Osteocyte (in vitro differentiated cells): ENCODE measurements at regions not wholly inside any gene's neighbourhood (a gene's known extent, or its start where the extent isn't known, plus 50 kb on each side); places are given as distances from the start of the nearest gene placed in this dataset.
"Not testable (repeated sequence)": the region's sequence is repeated elsewhere in the genome, so short reads cannot be mapped to it uniquely, and the experiment has no call there.

ENCODE experiments used
- DNase-seq: peaks from one replicate; pipeline ENCODE4 v3.0.0; 2021; ENCODE audit warnings: mixed read lengths; ENCODE audit not compliant: unreplicated experiment; ENCODE audit errors: extremely low spot score
- H3K27ac Mint-ChIP-seq: one replicate; pipeline ENCODE4 v1.8.0; 2021; ENCODE audit warnings: mild to moderate bottlenecking, mixed read lengths; ENCODE audit not compliant: unreplicated experiment
- H3K27me3 Mint-ChIP-seq: one replicate; pipeline ENCODE4 v1.8.0; 2021; ENCODE audit warnings: mixed read lengths; ENCODE audit not compliant: unreplicated experiment
- H3K36me3 Mint-ChIP-seq: one replicate; pipeline ENCODE4 v1.8.0; 2021; ENCODE audit warnings: mixed read lengths; ENCODE audit not compliant: unreplicated experiment
- H3K4me1 Mint-ChIP-seq: one replicate; pipeline ENCODE4 v1.8.0; 2021; ENCODE audit warnings: mixed read lengths; ENCODE audit not compliant: unreplicated experiment
- H3K4me3 Mint-ChIP-seq: one replicate; pipeline ENCODE4 v1.8.0; 2021; ENCODE audit warnings: mild to moderate bottlenecking, moderate library complexity, mixed read lengths; ENCODE audit not compliant: unreplicated experiment
- H3K9me3 Mint-ChIP-seq: one replicate; pipeline ENCODE4 v1.8.0; 2021; ENCODE audit warnings: mixed read lengths; ENCODE audit not compliant: unreplicated experiment
- TF ChIP-seq, protein P1 (sequence below): fragments of 200-600 bp; sonication (generic); IDR thresholded peaks from 2 replicates; pipeline ENCODE4 v1.5.0; 2021; ENCODE audit warnings: antibody characterized with exemption, mild to moderate bottlenecking, moderate library complexity

DNA sequence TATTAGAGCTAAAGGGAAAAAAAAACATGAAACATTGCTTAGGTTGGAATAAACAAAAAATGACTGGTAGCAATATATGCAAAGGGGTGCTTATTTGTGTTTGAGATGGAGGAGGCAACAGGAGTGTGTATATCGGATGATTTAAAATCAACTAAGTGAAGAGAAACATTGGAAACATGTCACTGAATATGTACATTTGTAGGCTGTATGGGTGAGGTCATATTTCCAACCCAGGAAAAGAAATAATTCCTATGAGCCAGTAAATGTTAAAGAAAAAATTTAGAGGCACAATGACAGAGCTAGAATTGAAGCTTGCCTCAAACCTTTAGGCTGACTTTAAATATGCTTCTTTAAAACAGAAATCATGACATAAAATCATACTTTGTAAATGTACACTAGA is 709.0 kb upstream of the SEMA3D start:
- H3K27me3 Mint-ChIP-seq: peaks cover 15% of the 10 kb centered on the region

DNA sequence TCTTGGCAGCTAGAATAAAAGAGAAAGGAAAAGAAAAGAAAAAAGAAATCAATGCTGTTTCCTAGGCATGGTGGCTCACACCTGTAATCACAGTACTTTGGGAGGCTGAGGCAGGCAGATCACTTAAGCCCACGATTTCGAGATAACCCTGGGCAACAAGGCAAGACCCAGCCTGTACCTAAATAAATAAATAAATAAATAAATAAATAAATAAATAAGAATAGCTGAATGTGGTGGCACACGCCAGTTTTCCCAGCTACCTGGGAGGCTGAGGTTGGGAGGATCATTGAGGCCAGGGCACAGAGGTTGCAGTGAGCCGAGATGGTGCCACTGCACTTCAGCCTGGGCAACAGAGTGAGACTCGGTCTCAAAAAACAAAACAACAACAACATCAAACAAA is 705.0 kb upstream of the SEMA3D start:
- not testable (repeated sequence) for DNase-seq, H3K27me3 Mint-ChIP-seq, H3K4me3 Mint-ChIP-seq

More for the DNA sequence above, 709.0 kb upstream of the SEMA3D start:
- Mint-ChIP-seq H3K9me3 (no peaks in the 10 kb centered on the region), H3K36me3 (no peaks in the 10 kb centered on the region), H3K27ac (no peak overlapping the region), H3K4me1 (no peaks in the 10 kb centered on the region), H3K4me3 (no peak overlapping the region)
- TF ChIP-seq, protein P1, sequence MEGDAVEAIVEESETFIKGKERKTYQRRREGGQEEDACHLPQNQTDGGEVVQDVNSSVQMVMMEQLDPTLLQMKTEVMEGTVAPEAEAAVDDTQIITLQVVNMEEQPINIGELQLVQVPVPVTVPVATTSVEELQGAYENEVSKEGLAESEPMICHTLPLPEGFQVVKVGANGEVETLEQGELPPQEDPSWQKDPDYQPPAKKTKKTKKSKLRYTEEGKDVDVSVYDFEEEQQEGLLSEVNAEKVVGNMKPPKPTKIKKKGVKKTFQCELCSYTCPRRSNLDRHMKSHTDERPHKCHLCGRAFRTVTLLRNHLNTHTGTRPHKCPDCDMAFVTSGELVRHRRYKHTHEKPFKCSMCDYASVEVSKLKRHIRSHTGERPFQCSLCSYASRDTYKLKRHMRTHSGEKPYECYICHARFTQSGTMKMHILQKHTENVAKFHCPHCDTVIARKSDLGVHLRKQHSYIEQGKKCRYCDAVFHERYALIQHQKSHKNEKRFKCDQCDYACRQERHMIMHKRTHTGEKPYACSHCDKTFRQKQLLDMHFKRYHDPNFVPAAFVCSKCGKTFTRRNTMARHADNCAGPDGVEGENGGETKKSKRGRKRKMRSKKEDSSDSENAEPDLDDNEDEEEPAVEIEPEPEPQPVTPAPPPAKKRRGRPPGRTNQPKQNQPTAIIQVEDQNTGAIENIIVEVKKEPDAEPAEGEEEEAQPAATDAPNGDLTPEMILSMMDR: no peak
- no peak for DNase-seq

DNA sequence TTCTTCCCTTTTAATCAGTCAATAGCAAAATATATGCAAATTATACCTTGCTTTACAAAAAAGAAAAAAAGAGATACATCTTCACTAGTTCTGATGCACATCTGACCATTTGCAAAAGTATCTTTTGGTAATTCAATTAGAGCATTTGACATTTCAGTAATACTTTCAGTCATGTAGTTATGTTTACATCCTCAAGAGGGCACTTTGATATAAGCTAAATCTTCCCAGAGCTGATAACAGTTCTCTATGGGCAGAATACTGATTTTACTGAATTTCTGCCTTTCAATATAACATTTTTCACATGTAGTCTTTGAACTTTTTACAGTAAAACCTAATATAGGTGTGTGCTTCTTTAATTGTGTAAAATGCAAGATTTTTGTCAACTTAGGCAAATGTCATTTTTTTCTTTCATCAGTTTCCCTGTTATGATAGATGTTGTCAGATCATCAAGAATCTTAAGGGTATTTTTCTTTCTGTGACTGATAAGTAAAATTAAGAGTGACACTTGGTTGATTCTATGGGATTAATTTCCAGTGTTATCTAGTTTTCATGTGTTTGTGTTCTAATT is 703.5 kb upstream of the SEMA3D start:
- no peaks in the 10 kb centered on the region for H3K9me3 Mint-ChIP-seq
- no peaks in the 10 kb centered on the region for H3K4me1 Mint-ChIP-seq
- H3K27ac Mint-ChIP-seq: no peak overlapping the region
- H3K27me3 Mint-ChIP-seq: no peaks in the 10 kb centered on the region
- TF ChIP-seq, protein P1: peak; percentile 71
- H3K36me3 Mint-ChIP-seq: no peaks in the 10 kb centered on the region
- H3K4me3 Mint-ChIP-seq: no peak overlapping the region
- DNase-seq: no peak

More for the DNA sequence above, 705.0 kb upstream of the SEMA3D start:
- not testable (repeated sequence) for H3K9me3 Mint-ChIP-seq, H3K36me3 Mint-ChIP-seq, H3K4me1 Mint-ChIP-seq, H3K27ac Mint-ChIP-seq

DNA sequence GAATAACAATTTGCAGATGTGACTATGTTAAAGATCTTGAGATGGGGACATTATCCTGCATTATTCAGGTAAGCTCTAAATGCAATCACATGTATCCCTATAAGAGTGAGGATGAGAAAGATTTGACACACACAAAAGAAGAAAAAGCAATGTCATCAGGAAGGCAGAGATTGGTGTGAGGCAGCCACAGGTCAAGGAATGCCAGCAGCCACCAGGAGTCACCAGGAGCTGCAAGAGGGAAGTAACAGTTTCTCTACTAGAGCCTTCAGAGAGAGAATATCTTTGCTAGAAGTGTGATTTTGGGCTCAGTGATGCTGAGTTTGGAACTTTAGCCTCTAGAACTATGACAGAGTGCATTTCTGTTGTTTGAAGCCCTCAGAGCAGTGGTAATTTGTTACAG is 700.3 kb upstream of the SEMA3D start:
- Mint-ChIP-seq H3K27me3 (no peaks in the 10 kb centered on the region), H3K36me3 (no peaks in the 10 kb centered on the region), H3K27ac (no peak overlapping the region), H3K9me3 (no peaks in the 10 kb centered on the region), H3K4me3 (no peak overlapping the region), H3K4me1 (peaks cover 6% of the 10 kb centered on the region)
- TF ChIP-seq, protein P1: no peak
- DNase-seq: no peak

DNA sequence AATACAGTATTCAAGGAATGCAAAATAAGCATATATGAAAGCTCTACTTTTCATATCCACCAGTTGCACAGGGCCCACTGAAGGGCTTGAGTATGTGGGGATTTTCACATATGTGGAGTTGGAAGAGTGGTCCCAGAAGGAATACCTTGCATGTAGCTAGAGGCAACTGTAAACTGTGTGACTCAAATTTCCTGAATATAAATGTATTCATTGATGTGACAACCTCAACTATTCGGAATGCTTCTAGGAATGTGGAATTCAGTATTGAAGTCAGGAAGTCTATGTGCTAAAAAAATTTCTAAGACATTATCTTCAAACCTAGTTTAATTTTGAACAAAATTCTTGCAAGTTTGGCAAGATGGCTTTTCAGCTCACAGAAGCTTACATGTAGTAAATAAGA is 695.5 kb upstream of the SEMA3D start:
- Mint-ChIP-seq H3K27ac (peak overlapping the region; percentile 25), H3K27me3 (no peaks in the 10 kb centered on the region), H3K9me3 (peaks cover 10% of the 10 kb centered on the region), H3K36me3 (no peaks in the 10 kb centered on the region), H3K4me3 (no peak overlapping the region), H3K4me1 (peaks cover 10% of the 10 kb centered on the region)
- DNase-seq: no peak
- TF ChIP-seq, protein P1: no peak

DNA sequence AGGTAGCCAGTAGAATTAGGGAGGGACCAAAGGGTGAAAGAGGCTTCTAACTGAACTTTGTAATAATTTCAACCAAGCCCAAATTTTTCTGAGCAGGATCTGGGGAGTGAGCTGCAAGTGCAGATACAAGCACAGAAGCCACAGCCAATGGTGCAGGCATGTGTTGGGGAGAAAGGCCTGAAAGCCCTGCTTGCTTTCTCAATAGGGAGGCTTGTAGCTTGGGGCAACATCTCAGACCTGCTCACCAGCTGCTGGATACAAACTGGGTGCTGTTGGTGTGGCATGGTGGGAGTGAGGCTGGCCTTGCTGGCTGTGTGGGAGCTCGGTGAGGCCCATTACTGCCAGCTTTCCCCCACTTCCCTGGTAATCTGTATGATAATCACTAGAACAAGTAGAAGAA is 688.5 kb upstream of the SEMA3D start:
- no peaks in the 10 kb centered on the region for H3K36me3 Mint-ChIP-seq

More for the DNA sequence above, 688.5 kb upstream of the SEMA3D start:
- TF ChIP-seq, protein P1: no peak
- H3K9me3 Mint-ChIP-seq: peaks cover 25% of the 10 kb centered on the region
- H3K27me3 Mint-ChIP-seq: no peaks in the 10 kb centered on the region
- no peak overlapping the region for H3K4me3 Mint-ChIP-seq
- no peak overlapping the region for H3K27ac Mint-ChIP-seq
- H3K4me1 Mint-ChIP-seq: no peaks in the 10 kb centered on the region
- DNase-seq: no peak
